Sciatic nerve (tissue), 2 donors: ENCODE measurements at regions not wholly inside any gene's neighbourhood (a gene's known extent, or its start where the extent isn't known, plus 50 kb on each side); places are given as distances from the start of the nearest gene placed in this dataset.
"Not testable (repeated sequence)": the region's sequence is repeated elsewhere in the genome, so short reads cannot be mapped to it uniquely, and the experiment has no call there.

ENCODE experiments used
- ATAC-seq: fragments of 200-7000 bp; cut with Tn5 transposase; one replicate; pipeline ENCODE4 v1.9.1; 2020; ENCODE audit warnings: mild to moderate bottlenecking, moderate library complexity
- DNase-seq: peaks from one replicate; pipeline ENCODE4 v3.0.0-alpha.2; 2020; ENCODE audit warnings: low spot score
- intact Hi-C: fragments of 100-400 bp; cut with DNase I; formaldehyde crosslinking; loops from one replicate; pipeline ENCODE4 v1.14.2; 2022
- donor health status: DM: no; HTN: no; CAD: no.
- donor health status: DM: no; HTN: no; CAD: no.

- intact Hi-C loops: no loop called here
- ATAC-seq: no peak
- no peak for DNase-seq
Observed at GRCh38 chr2:154507186-154507585, 191.3 kb upstream of the KCNJ3 start.

DNA sequence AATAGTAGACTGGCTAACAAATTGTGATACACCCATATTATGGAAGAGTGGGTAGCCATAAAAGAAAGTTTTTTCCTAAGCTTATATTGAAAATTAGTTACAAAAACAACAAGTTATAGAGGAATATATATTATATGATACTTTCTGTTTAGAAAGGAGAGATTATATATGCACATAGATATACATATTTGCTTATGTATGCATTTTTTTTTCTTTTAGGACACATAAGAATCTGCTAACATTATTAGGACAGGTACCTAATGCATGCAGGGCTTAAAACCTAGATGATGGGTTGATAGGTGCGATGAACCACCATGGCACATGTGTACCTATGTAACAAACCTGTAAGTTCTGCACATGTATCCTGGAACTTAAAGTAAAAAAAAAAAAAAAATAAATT lies 179.6 kb upstream of the KCNJ3 start:
- DNase-seq (no peak), ATAC-seq (no peak)
- intact Hi-C loops: no loop called here

DNA sequence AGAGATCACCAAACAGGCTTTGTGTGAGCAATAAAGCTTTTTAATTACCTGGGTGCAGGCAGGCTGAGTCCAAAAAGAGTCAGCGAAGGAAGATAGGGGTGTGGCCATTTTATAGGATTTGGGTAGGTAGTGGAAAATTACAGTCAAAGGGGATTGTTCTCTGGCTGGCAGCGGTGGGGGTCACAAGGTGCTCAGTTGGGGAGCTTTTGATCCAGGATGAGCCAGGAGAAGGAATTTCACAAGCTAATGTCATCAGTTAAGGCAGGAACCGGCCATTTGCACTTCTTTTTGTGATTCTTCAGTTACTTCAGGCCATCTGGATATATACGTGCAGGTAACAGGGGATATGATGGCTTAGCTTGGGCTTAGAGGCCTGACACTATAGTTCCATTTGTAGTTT lies 177.5 kb upstream of the KCNJ3 start:
- DNase-seq, ATAC-seq, intact Hi-C loops: not testable (repeated sequence)

- intact Hi-C loops: no loop called here
- no peak for ATAC-seq
- DNase-seq: no peak
Observed at GRCh38 chr2:154526234-154526633, 172.3 kb upstream of the KCNJ3 start.

GRCh38 chr2:154527962-154528361 lies 170.5 kb upstream of the KCNJ3 start:
- intact Hi-C loops: no loop called here
- DNase-seq (no peak), ATAC-seq (no peak)

GRCh38 chr2:154532004-154532403 lies 166.5 kb upstream of the KCNJ3 start:
- DNase-seq (no peak), ATAC-seq (no peak)
- intact Hi-C loops: loop anchor here (5.0 kb wide), 1 partner anchor 1190 kb away; no protein-coding TSS in a partner anchor

- intact Hi-C loops: loop anchor here (5.0 kb wide), 1 partner anchor 1190 kb away; no protein-coding TSS in a partner anchor
- DNase-seq (no peak), ATAC-seq (no peak)
Observed at GRCh38 chr2:154532763-154533162, 165.7 kb upstream of the KCNJ3 start.

DNA sequence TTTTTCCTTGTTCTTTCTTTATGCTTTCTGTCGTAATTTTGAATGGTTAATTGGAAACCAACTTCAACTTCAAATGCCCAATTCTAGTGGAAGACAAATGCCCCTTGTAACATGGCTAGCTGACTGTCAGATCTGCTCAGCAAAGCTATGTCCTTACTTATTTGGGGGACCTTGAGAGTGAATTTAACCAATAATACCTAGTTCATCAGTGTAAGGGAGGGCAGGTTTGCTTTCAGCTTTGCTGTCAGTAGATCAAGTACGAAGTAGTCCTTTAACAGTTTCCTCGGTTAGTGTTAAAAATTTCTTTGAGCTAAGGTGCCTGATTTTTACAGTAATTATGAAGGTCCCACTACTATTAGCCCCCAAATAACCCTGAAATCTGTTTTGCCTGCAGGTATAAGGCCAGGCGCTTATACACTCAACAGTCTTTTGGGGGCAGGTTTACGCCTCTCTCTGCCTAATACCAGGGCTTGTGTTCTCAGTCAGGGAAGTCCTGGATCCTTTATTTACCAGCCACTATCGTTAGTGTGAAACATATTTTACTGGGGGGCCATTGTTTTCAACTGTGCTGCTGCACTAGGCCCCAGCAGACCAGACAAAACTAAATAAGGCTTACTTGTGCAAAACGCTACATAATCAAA lies 165.1 kb upstream of the KCNJ3 start:
- intact Hi-C loops: loop anchor here (5.0 kb wide), 1 partner anchor 1191 kb away; no protein-coding TSS in a partner anchor
- ATAC-seq (no peak), DNase-seq (no peak)

- no peak for ATAC-seq
- intact Hi-C loops: no loop called here
Observed at GRCh38 chr2:154537024-154537423, 161.5 kb upstream of the KCNJ3 start.

DNA sequence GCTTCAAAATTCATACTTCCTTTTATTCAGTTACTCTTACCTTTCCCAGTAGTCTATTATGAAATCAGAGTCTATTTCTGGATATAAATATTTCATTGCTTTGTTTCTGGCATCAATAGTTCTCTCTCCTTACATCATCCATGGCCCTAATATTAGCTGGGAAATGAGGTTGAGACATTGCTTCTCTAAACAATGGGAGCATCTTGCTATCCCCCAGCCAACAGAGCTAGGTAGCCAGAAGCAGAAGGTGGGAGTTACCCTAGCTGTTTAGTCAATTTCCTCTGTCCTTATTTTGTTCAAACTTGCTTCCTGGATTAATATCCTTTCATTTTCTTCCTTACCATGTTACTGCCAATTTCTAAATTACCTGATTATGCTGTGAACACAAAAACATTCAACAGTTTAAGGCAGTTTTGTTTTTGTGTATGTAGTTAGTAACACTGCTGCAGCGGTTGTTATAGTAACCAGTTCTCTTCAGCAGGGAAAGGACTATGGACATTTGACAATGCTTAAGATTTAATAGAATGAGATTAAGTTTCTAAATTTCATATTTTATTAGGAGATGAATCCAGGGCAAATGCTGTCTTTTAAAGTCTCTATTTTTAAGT lies 160.5 kb upstream of the KCNJ3 start:
- intact Hi-C loops: no loop called here
- ATAC-seq (no peak), DNase-seq (no peak)

More at GRCh38 chr2:154537024-154537423, 161.5 kb upstream of the KCNJ3 start:
- DNase-seq: no peak

DNA sequence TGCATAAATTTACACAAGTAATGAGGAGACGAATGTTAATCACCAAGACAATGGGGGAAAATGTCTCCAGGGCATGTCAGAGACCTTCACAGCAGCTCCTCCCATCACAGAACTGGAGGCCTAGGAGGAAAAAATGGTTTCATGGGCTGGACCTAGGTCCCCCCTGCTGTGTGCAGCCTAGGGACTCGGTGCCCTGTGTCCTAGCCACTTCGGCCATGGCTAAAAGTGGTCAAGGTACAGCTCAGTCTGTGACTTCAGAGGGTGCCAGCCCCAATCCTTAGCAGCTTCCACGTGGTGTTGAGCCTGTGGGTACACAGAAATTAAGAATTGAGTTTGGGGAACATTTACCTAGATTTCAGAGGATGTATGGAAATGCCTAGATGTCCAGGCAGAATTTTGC lies 152.2 kb upstream of the KCNJ3 start:
- no peak for DNase-seq
- intact Hi-C loops: no loop called here
- no peak for ATAC-seq

DNA sequence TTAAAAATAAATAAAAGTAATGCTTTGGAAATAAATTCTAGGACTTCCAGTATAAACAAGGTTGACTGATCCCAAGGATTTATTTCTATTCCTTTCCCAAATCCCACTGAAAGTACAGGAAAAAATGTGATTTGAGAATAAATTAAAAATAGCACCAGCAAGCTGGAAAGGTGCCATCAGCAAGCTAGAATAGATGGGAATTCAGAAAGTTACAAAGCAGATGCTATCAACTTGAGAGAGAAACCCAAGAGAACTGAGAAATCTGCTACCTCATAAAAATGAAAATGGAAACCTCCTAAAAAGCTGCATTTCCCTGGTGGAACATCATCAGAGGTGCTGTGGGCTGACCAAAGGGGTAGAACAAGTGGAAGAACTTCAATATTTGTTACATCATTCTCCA lies 148.6 kb upstream of the KCNJ3 start:
- DNase-seq (no peak), ATAC-seq (no peak)
- intact Hi-C loops: no loop called here

- no peak for DNase-seq
- intact Hi-C loops: no loop called here
- ATAC-seq: no peak
Observed at GRCh38 chr2:154551649-154552048, 146.8 kb upstream of the KCNJ3 start.

GRCh38 chr2:154554046-154554445 lies 144.4 kb upstream of the KCNJ3 start:
- ATAC-seq: no peak
- intact Hi-C loops: no loop called here
- no peak for DNase-seq

DNA sequence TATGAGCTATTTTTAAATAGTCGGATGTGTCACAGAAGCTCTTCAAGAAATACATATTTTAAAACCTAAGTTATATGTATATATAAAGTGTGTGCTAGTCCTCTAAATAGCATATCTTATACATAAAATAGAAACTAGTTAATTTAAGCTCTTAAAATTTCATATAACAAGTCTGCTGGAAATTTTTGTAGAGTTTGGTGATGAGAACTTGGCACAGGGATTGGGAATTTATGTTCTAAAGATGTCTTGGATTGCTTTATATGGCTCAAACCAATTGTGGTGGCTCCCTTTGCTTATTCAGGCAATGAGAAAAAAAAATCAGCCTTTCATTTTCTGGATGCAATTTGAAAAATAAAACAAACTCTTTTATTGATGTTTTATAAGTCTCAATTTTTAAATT lies 142.8 kb upstream of the KCNJ3 start:
- ATAC-seq (no peak), DNase-seq (no peak)
- intact Hi-C loops: no loop called here

DNA sequence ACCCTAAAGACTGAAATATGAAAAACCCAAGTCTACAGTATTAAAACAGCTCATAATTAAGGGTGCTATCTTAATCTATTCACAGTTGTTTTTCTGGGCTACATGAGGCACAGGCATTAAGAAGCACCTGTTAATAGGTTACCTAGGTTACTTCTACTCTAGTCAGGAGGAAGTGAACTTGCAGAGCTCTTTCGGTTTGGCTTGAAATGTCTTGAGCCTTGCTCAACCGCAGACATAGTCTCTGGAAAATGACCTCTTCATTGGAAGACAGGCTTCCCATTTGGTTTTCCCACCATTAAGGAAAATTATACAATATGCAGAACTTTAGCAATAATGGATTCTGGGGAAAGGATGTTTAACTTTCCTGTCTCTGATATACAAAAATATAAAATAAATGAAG lies 142.3 kb upstream of the KCNJ3 start:
- no peak for ATAC-seq
- intact Hi-C loops: no loop called here
- DNase-seq: no peak

DNA sequence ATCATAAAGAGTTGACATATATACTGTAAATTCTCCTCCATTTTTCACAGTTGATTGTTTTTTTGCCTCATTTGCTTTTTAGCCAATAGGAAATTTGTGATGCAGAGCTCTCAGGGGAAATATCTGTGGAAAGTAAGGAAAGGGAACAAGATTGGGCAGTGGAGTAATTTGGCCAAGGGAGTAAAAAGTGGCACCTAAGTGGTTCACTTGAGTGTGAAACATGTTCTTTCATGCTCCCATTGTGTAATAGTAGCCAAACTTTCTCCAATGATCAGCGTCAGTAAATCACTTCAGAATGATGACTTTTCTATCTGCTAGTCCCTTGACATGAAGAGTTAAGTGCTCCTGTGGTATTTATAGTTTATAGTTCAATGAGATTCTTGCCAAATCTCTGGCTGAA lies 141.9 kb upstream of the KCNJ3 start:
- no peak for ATAC-seq
- DNase-seq: no peak
- intact Hi-C loops: no loop called here

- intact Hi-C loops: no loop called here
- no peak for ATAC-seq
- no peak for DNase-seq
Observed at GRCh38 chr2:154557906-154558305, 140.6 kb upstream of the KCNJ3 start.

GRCh38 chr2:154565433-154565832 lies 133.1 kb upstream of the KCNJ3 start:
- ATAC-seq: no peak
- intact Hi-C loops: no loop called here
- DNase-seq: no peak

GRCh38 chr2:154568413-154568812 lies 130.1 kb upstream of the KCNJ3 start:
- no peak for DNase-seq
- no peak for ATAC-seq
- intact Hi-C loops: no loop called here

DNA sequence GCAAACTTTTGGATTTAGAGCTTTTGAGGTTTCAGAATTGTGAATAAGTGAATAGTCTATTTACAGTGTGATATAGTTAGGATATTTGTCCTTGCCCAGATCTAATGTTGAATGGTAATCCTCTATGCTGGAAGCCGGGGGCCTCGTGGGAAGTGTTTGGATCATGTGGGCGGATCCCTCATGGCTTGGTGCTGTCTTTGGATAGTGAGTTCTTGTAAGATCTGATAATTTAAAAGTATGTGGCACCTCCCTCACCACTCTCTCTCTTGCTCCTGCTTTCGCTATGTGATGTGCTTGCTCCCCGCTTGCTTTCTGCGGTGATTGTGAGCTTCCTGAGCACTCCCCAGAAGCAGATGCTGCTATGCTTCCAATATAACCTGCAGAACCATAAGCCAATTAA lies 128.0 kb upstream of the KCNJ3 start:
- intact Hi-C loops: no loop called here
- DNase-seq (no peak), ATAC-seq (no peak)
